Stimulated activated CD4-positive, alpha-beta T cell treated with anti-CD3 and anti-CD28 coated beads, TNF-alpha, amount 100 ng/mL, for 1 hour (primary cell): ENCODE measurements at regions not wholly inside any gene's neighbourhood (a gene's known extent, or its start where the extent isn't known, plus 50 kb on each side); places are given as distances from the start of the nearest gene placed in this dataset.
"Not testable (repeated sequence)": the region's sequence is repeated elsewhere in the genome, so short reads cannot be mapped to it uniquely, and the experiment has no call there.

Source experiments
- DNase-seq, 3 donors: peaks; one replicate each; pipeline ENCODE4 v3.0.0-alpha.2; 2020; ENCODE audit warnings: low read depth in 3 of 3, low spot score in 1 of 3

GRCh38 chr15:20348291-20348899 is 193.2 kb downstream of the GOLGA6L6 start:
- no peak for DNase-seq

- no peak for DNase-seq
These were observed 195.4 kb downstream of the GOLGA6L6 start for GRCh38 chr15:20346082-20346805.

- no peak for DNase-seq
These were observed 196.1 kb downstream of the GOLGA6L6 start for GRCh38 chr15:20345401-20345958.

GRCh38 chr15:20344601-20345400 is 196.8 kb downstream of the GOLGA6L6 start:
- DNase-seq, result no peak

GRCh38 chr15:20343395-20344211 is 198.0 kb downstream of the GOLGA6L6 start:
- not testable (repeated sequence) for DNase-seq

GRCh38 chr15:20342601-20343394 is 198.8 kb downstream of the GOLGA6L6 start:
- DNase-seq, result not testable (repeated sequence)

- DNase-seq, result no peak
These were observed 199.5 kb downstream of the GOLGA6L6 start for GRCh38 chr15:20341901-20342600.

GRCh38 chr15:20340931-20341661 is 200.5 kb downstream of the GOLGA6L6 start:
- DNase-seq, result peak in 1 of 3 donors; percentile 43

- DNase-seq, result no peak
These were observed 201.2 kb downstream of the GOLGA6L6 start for GRCh38 chr15:20340331-20340811.

GRCh38 chr15:20339086-20339791 is 202.4 kb downstream of the GOLGA6L6 start:
- not testable (repeated sequence) for DNase-seq

- DNase-seq, result not testable (repeated sequence)
These were observed 202.9 kb downstream of the GOLGA6L6 start for GRCh38 chr15:20338671-20339070.

- not testable (repeated sequence) for DNase-seq
These were observed 204.4 kb downstream of the GOLGA6L6 start for GRCh38 chr15:20337238-20337637.

GRCh38 chr15:20334451-20334850 is 207.1 kb downstream of the GOLGA6L6 start:
- DNase-seq, result not testable (repeated sequence)

- DNase-seq, result not testable (repeated sequence)
These were observed 215.8 kb downstream of the GOLGA6L6 start for GRCh38 chr15:20325751-20326150.

- not testable (repeated sequence) for DNase-seq
These were observed 224.5 kb downstream of the GOLGA6L6 start for GRCh38 chr15:20317132-20317531.

GRCh38 chr15:20311014-20311680 is 230.5 kb downstream of the GOLGA6L6 start:
- not testable (repeated sequence) for DNase-seq

GRCh38 chr15:20310603-20311002 is 231.0 kb downstream of the GOLGA6L6 start:
- DNase-seq, result no peak
